ENCODE measurements at regions not wholly inside any gene's neighbourhood (a gene's known extent, or its start where the extent isn't known, plus 50 kb on each side); places are given as distances from the start of the nearest gene placed in this dataset.
"Not testable (repeated sequence)": the region's sequence is repeated elsewhere in the genome, so short reads cannot be mapped to it uniquely, and the experiment has no call there.

DNA sequence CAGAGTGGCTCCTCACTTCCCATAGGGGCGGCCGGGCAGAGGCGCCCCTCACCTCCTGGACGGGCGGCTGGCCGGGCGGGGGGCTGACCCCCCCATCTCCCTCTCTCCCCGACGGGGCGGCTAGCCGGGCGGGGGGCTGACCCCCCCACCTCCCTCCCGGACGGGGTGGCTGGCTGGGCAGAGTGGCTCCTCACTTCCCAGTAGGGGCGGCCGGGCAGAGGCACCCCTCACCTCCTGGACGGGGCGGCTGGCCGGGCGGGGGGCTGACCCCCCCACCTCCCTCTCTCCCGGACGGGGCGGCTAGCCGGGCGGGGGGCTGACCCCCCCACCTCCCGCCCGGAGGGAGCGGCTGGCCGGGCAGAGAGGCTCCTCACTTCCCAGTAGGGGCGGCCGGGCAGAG, 203.4 kb downstream of the SOX4 start:
- not testable (repeated sequence) for TF ChIP-seq EZH2 (IDR thresholded peaks at IDR 0.05; ENCODE audit: insufficient read depth, poor library complexity, severe bottlenecking); EZH2phosphoT487 (IDR thresholded peaks at IDR 0.05; ENCODE audit: insufficient read depth, low read depth)
